Natural killer cell (primary cell): ENCODE measurements at regions not wholly inside any gene's neighbourhood (a gene's known extent, or its start where the extent isn't known, plus 50 kb on each side); places are given as distances from the start of the nearest gene placed in this dataset.

ENCODE experiments used
- ATAC-seq, 3 donors: fragments of 150-1000 bp in 2 of 3; fragments of 200-7000 bp in 1 of 3; cut with Tn5 transposase; 1 replicate in 1 of 3; 2 replicates in 2 of 3; pipeline ENCODE4 v1.10.0; 2021; ENCODE audit warnings: mild to moderate bottlenecking in 2 of 3, moderate library complexity in 2 of 3
- DNase-seq, 2 donors: peaks; one replicate each; pipeline versions ENCODE4 v3.0.0 to v3.0.0-alpha.2; 2013 to 2021; ENCODE audit warnings: mixed read lengths in 1 of 2
- H3K27ac ChIP-seq: one replicate; pipeline ENCODE4 v1.5.1; 2013; ENCODE audit warnings: mild to moderate bottlenecking, low read length
- H3K27me3 ChIP-seq: one replicate; pipeline ENCODE4 v1.6.1; 2013; ENCODE audit warnings: low read length; ENCODE audit not compliant: control insufficient read depth, insufficient read depth
- H3K36me3 ChIP-seq: one replicate; pipeline ENCODE4 v1.6.1; 2013; ENCODE audit warnings: low read length; ENCODE audit not compliant: control insufficient read depth, insufficient read depth
- H3K4me1 ChIP-seq: one replicate; pipeline ENCODE4 v1.6.1; 2013; ENCODE audit warnings: low read length; ENCODE audit not compliant: control insufficient read depth, insufficient read depth
- H3K4me3 ChIP-seq: one replicate; pipeline ENCODE4 v1.5.1; 2013; ENCODE audit warnings: low read length
- H3K9me3 ChIP-seq: one replicate; pipeline ENCODE4 v1.6.1; 2013; ENCODE audit warnings: low read length; ENCODE audit not compliant: control insufficient read depth, insufficient read depth
- H3K27ac Mint-ChIP-seq, 2 donors: one replicate each; pipeline ENCODE4 v1.8.0; 2022; ENCODE audit warnings: mild to moderate bottlenecking in 2 of 2, mixed read lengths in 2 of 2, moderate library complexity in 1 of 2
- H3K27me3 Mint-ChIP-seq, 2 donors: one replicate each; pipeline ENCODE4 v1.8.0; 2022; ENCODE audit warnings: low read depth in 2 of 2, mixed read lengths in 2 of 2
- H3K36me3 Mint-ChIP-seq: one replicate; pipeline ENCODE4 v1.8.0; 2022; ENCODE audit warnings: mixed read lengths
- H3K4me1 Mint-ChIP-seq, 2 donors: one replicate each; pipeline ENCODE4 v1.8.0; 2022; ENCODE audit warnings: mixed read lengths in 2 of 2
- H3K4me3 Mint-ChIP-seq: one replicate; pipeline ENCODE4 v1.8.0; 2022; ENCODE audit warnings: mild to moderate bottlenecking, moderate library complexity, mixed read lengths
- H3K9me3 Mint-ChIP-seq, 2 donors: one replicate each; pipeline ENCODE4 v1.8.0; 2022; ENCODE audit warnings: mixed read lengths in 2 of 2
- CTCF ChIP-seq: fragments of 200-600 bp; IDR thresholded peaks from one replicate; pipeline ENCODE4 v1.8.0; 2022; ENCODE audit warnings: antibody characterized with exemption
- WGBS: methylation state at CpG from one replicate; pipeline ENCODE4 v1.1.7; 2013; ENCODE audit warnings: missing lambda C conversion rate; ENCODE audit not compliant: insufficient coverage; 5-methylcytosine and 5-hydroxymethylcytosine counted together
- intact Hi-C: fragments of 100-400 bp; cut with micrococcal nuclease; formaldehyde crosslinking; loops from one replicate; pipeline ENCODE4 v1.14.2; 2022

- peaks cover 0 to 9% of the 10 kb centered on the region in 2 donors for H3K9me3 Mint-ChIP-seq
- no peaks in the 10 kb centered on the region for H3K36me3 Mint-ChIP-seq
- Histone ChIP-seq H3K4me1 (no peaks in the 10 kb centered on the region), H3K9me3 (no peaks in the 10 kb centered on the region), H3K27me3 (no peaks in the 10 kb centered on the region), H3K36me3 (no peaks in the 10 kb centered on the region), H3K4me3 (no peak overlapping the region), H3K27ac (no peak overlapping the region)
- ATAC-seq (no peak), DNase-seq (no peak)
- H3K27ac Mint-ChIP-seq: no peak overlapping the region
- no peaks in the 10 kb centered on the region for H3K27me3 Mint-ChIP-seq
- intact Hi-C loops: no loop called here
- no peak overlapping the region for H3K4me3 Mint-ChIP-seq
- no peak for TF ChIP-seq CTCF
- H3K4me1 Mint-ChIP-seq: no peaks in the 10 kb centered on the region
These were observed 393.5 kb upstream of the ARRDC4 start for GRCh38 chr15:97566961-97567360.

GRCh38 chr15:97567411-97567810 is 393.1 kb upstream of the ARRDC4 start:
- Histone ChIP-seq H3K36me3 (no peaks in the 10 kb centered on the region), H3K9me3 (no peaks in the 10 kb centered on the region), H3K27ac (no peak overlapping the region), H3K27me3 (no peaks in the 10 kb centered on the region), H3K4me1 (no peaks in the 10 kb centered on the region), H3K4me3 (no peak overlapping the region)
- intact Hi-C loops: no loop called here
- ATAC-seq (no peak), DNase-seq (no peak)
- H3K27me3 Mint-ChIP-seq: no peaks in the 10 kb centered on the region
- WGBS: 50% methylated on average over 1 of the region's 1 CpG
- no peaks in the 10 kb centered on the region for H3K4me1 Mint-ChIP-seq
- H3K4me3 Mint-ChIP-seq: no peak overlapping the region
- H3K36me3 Mint-ChIP-seq: no peaks in the 10 kb centered on the region
- TF ChIP-seq CTCF: no peak
- H3K9me3 Mint-ChIP-seq: peaks cover 0 to 9% of the 10 kb centered on the region in 2 donors
- no peak overlapping the region for H3K27ac Mint-ChIP-seq

- H3K36me3 Mint-ChIP-seq: no peaks in the 10 kb centered on the region
- 65% methylated on average over 2 of the region's 5 CpGs for WGBS
- Histone ChIP-seq H3K36me3 (no peaks in the 10 kb centered on the region), H3K4me3 (no peak overlapping the region), H3K27ac (no peak overlapping the region), H3K9me3 (no peaks in the 10 kb centered on the region), H3K27me3 (no peaks in the 10 kb centered on the region), H3K4me1 (no peaks in the 10 kb centered on the region)
- ATAC-seq (no peak), DNase-seq (no peak)
- no peak overlapping the region for H3K4me3 Mint-ChIP-seq
- no peak overlapping the region for H3K27ac Mint-ChIP-seq
- TF ChIP-seq CTCF: no peak
- no peaks in the 10 kb centered on the region for H3K27me3 Mint-ChIP-seq
- H3K4me1 Mint-ChIP-seq: no peaks in the 10 kb centered on the region
- intact Hi-C loops: no loop called here
- peaks cover 14 to 20% of the 10 kb centered on the region in 2 donors for H3K9me3 Mint-ChIP-seq
These were observed 383.4 kb upstream of the ARRDC4 start for GRCh38 chr15:97576929-97577645.

GRCh38 chr15:97585408-97585807 is 375.1 kb upstream of the ARRDC4 start:
- ATAC-seq: no peak
- Mint-ChIP-seq H3K27me3 (no peaks in the 10 kb centered on the region), H3K9me3 (peaks cover 23 to 25% of the 10 kb centered on the region in 2 donors), H3K36me3 (no peaks in the 10 kb centered on the region), H3K4me3 (no peak overlapping the region), H3K27ac (no peak overlapping the region), H3K4me1 (no peaks in the 10 kb centered on the region)
- TF ChIP-seq CTCF: no peak
- Histone ChIP-seq H3K4me3 (no peak overlapping the region), H3K36me3 (no peaks in the 10 kb centered on the region), H3K27me3 (no peaks in the 10 kb centered on the region), H3K27ac (no peak overlapping the region), H3K9me3 (peaks cover 6% of the 10 kb centered on the region), H3K4me1 (no peaks in the 10 kb centered on the region)
- WGBS: 94% methylated on average over 8 of the region's 10 CpGs
- DNase-seq: no peak
- intact Hi-C loops: no loop called here
